ENCODE measurements at regions not wholly inside any gene's neighbourhood (a gene's known extent, or its start where the extent isn't known, plus 50 kb on each side); places are given as distances from the start of the nearest gene placed in this dataset.

DNA sequence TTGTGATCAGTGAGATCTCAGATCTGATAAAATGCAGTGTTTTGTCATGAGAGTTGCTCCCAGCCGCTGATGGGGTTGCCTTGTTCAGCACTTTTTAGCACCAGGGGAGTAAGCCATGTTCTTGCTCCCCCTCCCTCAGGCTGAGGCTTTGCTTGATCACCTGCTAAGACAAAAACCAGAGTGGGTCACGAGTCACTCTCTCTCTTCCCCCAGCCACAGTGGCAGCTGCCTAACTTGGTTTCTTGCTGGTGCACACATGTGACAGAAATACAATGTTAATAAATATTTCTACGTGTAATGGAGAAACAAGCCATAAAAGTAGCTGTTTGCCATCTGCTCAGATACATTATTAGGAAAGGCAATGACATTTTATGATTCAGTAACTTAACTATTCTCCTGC lies 212.4 kb upstream of the DMRT1 start:
- TF ChIP-seq, protein P1, sequence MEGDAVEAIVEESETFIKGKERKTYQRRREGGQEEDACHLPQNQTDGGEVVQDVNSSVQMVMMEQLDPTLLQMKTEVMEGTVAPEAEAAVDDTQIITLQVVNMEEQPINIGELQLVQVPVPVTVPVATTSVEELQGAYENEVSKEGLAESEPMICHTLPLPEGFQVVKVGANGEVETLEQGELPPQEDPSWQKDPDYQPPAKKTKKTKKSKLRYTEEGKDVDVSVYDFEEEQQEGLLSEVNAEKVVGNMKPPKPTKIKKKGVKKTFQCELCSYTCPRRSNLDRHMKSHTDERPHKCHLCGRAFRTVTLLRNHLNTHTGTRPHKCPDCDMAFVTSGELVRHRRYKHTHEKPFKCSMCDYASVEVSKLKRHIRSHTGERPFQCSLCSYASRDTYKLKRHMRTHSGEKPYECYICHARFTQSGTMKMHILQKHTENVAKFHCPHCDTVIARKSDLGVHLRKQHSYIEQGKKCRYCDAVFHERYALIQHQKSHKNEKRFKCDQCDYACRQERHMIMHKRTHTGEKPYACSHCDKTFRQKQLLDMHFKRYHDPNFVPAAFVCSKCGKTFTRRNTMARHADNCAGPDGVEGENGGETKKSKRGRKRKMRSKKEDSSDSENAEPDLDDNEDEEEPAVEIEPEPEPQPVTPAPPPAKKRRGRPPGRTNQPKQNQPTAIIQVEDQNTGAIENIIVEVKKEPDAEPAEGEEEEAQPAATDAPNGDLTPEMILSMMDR (conservative IDR thresholded peaks at IDR 0.05 in 1 of 2, IDR thresholded peaks at IDR 0.05 in 1 of 2; ENCODE audit: low read depth in 1 of 2, low read length in 2 of 2), result no peak
- TF ChIP-seq EZH2 (IDR thresholded peaks at IDR 0.05; ENCODE audit: low read length, missing control alignments), result no peak

All from fibroblast of lung (primary cell).